Thymus (tissue), 11 donors: ENCODE measurements at regions not wholly inside any gene's neighbourhood (a gene's known extent, or its start where the extent isn't known, plus 50 kb on each side); places are given as distances from the start of the nearest gene placed in this dataset.

ENCODE experiments used
- DNase-seq, 9 donors: peaks; one replicate each; pipeline ENCODE4 v3.0.0-alpha.2; 2013; ENCODE audit warnings: low spot score in 9 of 9, low read depth in 6 of 9, missing footprints in 1 of 9
- H3K27ac ChIP-seq, 2 donors: one replicate each; pipeline ENCODE4 v1.5.1; 2013; ENCODE audit warnings: control low read depth in 1 of 2, low read depth in 1 of 2, low read length in 1 of 2, mild to moderate bottlenecking in 1 of 2, moderate library complexity in 1 of 2
- H3K27me3 ChIP-seq, 2 donors: one replicate each; pipeline ENCODE4 v1.5.1; 2013; ENCODE audit warnings: low read length in 1 of 2; ENCODE audit not compliant: control insufficient read depth in 2 of 2, insufficient read depth in 1 of 2
- H3K36me3 ChIP-seq, 2 donors: one replicate each; pipeline ENCODE4 v1.5.1; 2013; ENCODE audit warnings: low read length in 1 of 2, mild to moderate bottlenecking in 1 of 2, moderate library complexity in 1 of 2; ENCODE audit not compliant: control insufficient read depth in 2 of 2, insufficient read depth in 2 of 2
- H3K4me1 ChIP-seq, 2 donors: one replicate each; pipeline ENCODE4 v1.5.1; 2013; ENCODE audit warnings: low read length in 2 of 2; ENCODE audit not compliant: control insufficient read depth in 2 of 2, insufficient read depth in 2 of 2
- H3K4me3 ChIP-seq, 2 donors: one replicate each; pipeline ENCODE4 v1.5.1; 2013; ENCODE audit warnings: low read length in 2 of 2, control low read depth in 1 of 2, mild to moderate bottlenecking in 1 of 2
- H3K9me3 ChIP-seq, 2 donors: one replicate each; pipeline ENCODE4 v1.5.1; 2013; ENCODE audit warnings: low read length in 1 of 2, mild to moderate bottlenecking in 1 of 2; ENCODE audit not compliant: control insufficient read depth in 2 of 2, insufficient read depth in 1 of 2
- WGBS: extraction: QIAGEN DNeasy Blood & Tissue Kit; methylation state at CpG from one replicate; pipeline ENCODE4 v1.1.7; 2013; 5-methylcytosine and 5-hydroxymethylcytosine counted together
- donor health status: healthy.

DNA sequence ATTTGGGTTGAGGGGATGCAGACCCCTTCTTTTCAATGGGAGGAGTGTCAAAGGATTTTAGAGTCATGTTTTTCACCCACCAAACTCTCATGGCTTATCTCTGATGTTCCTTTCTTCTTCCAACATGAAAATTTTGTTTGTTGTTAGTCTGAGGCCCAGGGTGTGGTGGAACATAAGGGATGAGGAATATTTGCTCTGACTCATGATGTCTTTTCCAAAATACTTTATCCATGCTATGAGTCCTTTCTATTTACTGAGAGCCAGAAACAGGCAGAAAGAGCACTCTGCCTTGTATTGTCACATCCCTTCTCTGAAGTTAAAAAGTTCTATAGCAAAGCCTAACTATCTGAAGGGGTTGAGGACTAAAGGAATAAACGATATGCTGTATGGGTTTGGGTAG is 61.6 kb upstream of the GYPA start:
- 0% methylated on average over 1 of the region's 1 CpG for WGBS
- Histone ChIP-seq H3K4me1 (no peaks in the 10 kb centered on the region), H3K4me3 (no peak overlapping the region), H3K27me3 (no peaks in the 10 kb centered on the region), H3K36me3 (no peaks in the 10 kb centered on the region), H3K9me3 (peaks cover 0 to 1% of the 10 kb centered on the region in 2 donors), H3K27ac (no peak overlapping the region)
- DNase-seq: no peak

DNA sequence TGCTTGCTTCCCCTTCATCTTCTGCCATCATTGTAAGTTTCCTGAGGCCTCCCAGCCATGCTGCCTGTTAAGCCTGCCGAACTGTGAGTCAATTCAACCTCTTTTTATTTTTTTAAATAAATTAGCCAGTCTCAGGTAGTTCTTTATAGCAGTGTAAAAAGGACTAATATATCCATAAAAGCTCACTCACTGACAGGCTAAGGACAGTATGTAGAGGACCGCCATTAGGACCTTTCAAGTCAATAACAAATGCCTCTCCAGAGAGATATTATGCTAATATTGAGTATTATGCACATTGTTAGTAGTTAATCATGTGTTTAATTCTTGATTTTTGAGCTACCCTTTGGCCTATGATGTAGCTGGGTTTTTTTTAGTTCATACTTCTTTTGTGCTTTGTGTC is 62.6 kb upstream of the GYPA start:
- WGBS: 92% methylated on average over 2 of the region's 2 CpGs

DNA sequence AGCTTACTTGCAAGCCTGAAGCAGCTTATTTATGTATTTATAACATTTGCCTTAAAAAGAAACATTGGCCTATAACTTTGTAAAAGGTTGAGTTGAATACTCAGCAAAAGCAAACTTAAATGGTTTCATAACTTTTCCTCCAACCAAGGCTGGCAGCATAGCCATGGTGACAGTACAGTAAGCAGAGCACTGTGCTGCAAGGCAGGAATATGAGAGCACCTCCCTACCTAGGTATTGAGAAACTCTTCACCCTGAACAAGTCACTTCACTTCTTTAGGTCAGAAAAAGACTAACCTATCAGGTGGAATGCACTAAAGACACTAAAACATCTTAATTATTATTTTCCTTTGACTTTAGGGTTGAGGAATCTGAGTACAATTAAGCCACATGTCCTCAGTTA is 63.9 kb upstream of the GYPA start:
- DNase-seq: no peak
- Histone ChIP-seq H3K36me3 (no peaks in the 10 kb centered on the region), H3K4me1 (no peaks in the 10 kb centered on the region), H3K9me3 (no peaks in the 10 kb centered on the region), H3K27ac (no peak overlapping the region), H3K27me3 (no peaks in the 10 kb centered on the region), H3K4me3 (no peak overlapping the region)

More for the DNA sequence above, 62.6 kb upstream of the GYPA start:
- no peak overlapping the region for H3K4me3 ChIP-seq
- H3K9me3 ChIP-seq: no peaks in the 10 kb centered on the region
- no peak overlapping the region for H3K27ac ChIP-seq
- no peaks in the 10 kb centered on the region for H3K27me3 ChIP-seq
- no peaks in the 10 kb centered on the region for H3K36me3 ChIP-seq
- H3K4me1 ChIP-seq: no peaks in the 10 kb centered on the region
- no peak for DNase-seq

DNA sequence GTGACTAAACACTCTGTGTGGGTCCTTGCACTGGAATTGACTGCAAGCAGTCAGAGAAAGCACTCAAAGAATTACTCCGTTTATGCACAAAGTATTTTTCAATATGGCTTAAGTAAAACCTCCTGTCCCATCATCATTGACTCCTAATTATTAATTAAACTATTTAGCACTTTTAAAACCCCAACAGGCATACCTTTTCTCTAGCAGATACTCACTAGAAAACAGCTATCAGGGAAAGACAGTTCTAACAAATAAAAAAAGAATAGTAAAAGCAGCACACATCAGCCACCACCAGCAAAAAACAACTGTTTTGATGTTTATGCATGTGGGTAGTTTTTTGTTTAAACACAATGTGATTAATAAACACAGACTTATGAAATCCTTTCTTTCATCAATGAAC is 66.2 kb upstream of the GYPA start:
- no peaks in the 10 kb centered on the region for H3K36me3 ChIP-seq
- 98% methylated on average over 1 of the region's 1 CpG for WGBS
- no peak overlapping the region for H3K4me3 ChIP-seq
- no peaks in the 10 kb centered on the region for H3K27me3 ChIP-seq
- peaks cover 0 to 1% of the 10 kb centered on the region in 2 donors for H3K9me3 ChIP-seq
- no peaks in the 10 kb centered on the region for H3K4me1 ChIP-seq
- no peak overlapping the region for H3K27ac ChIP-seq
- DNase-seq: no peak

DNA sequence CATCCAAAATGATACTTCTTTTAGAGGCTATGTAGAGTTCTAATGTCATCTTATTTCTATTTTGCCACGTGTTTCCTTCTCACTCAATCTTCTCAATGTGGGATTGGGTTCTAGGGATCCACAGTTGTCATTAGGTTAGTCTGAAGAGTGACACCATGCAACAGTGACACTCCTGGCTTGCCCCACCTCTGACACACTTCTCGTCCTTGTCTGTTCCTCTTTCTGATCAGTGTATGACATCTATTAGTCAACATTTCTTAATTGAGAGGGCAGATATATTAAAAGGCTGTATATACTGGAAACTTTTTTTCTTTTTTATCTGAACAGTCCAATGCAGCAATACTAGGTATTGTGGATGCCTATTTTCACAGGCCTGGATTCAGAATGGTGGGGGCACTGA is 67.6 kb upstream of the GYPA start:
- DNase-seq: no peak
- Histone ChIP-seq H3K4me3 (no peak overlapping the region), H3K9me3 (peaks cover 0 to 1% of the 10 kb centered on the region in 2 donors), H3K36me3 (no peaks in the 10 kb centered on the region), H3K27ac (no peak overlapping the region), H3K27me3 (no peaks in the 10 kb centered on the region), H3K4me1 (no peaks in the 10 kb centered on the region)
- WGBS: 80% methylated on average over 2 of the region's 2 CpGs

DNA sequence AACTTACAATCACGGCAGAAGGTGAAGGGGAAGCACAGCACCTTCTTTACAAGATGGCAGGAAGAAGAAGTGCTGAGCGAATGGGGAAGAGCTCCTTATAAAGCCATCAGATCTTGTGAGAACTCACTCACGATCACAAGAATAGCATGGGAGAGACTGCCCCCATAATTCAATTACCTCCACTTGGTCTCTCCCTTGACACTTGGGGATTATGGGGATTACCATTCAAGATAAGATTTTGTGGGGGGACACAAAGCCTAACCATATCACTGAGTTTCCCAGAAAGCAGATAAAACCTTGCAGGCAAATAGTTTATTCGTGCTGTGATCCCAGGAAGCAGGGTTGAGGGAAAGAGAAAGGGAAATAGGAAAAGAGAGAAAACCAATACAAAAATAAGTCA is 69.0 kb upstream of the GYPA start:
- no peak for DNase-seq
- WGBS: 90% methylated on average over 4 of the region's 4 CpGs
- H3K27me3 ChIP-seq: no peaks in the 10 kb centered on the region
- H3K4me3 ChIP-seq: no peak overlapping the region
- no peaks in the 10 kb centered on the region for H3K4me1 ChIP-seq
- H3K9me3 ChIP-seq: peaks cover 0 to 1% of the 10 kb centered on the region in 2 donors
- H3K36me3 ChIP-seq: no peaks in the 10 kb centered on the region
- H3K27ac ChIP-seq: no peak overlapping the region

DNA sequence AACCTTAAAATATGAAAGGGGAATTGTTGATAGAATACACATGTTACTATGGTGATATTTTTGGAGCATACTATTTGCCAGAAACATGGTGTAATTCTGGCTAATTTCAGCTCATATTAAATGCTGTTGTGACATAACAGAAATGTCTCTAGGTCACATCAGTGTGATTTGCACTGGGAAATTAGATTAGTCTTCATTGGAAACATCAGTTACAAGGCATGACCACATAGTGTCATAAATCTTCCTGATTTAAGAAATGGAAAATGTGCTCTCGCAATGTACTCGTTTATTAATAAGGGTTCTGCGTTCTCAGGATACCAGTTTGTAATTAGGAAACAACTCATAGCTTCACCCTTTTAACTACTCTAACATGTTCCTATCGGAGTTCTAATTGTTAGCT is 72.9 kb upstream of the GYPA start:
- WGBS: 98% methylated on average over 4 of the region's 4 CpGs
- H3K27ac ChIP-seq: no peak overlapping the region

DNA sequence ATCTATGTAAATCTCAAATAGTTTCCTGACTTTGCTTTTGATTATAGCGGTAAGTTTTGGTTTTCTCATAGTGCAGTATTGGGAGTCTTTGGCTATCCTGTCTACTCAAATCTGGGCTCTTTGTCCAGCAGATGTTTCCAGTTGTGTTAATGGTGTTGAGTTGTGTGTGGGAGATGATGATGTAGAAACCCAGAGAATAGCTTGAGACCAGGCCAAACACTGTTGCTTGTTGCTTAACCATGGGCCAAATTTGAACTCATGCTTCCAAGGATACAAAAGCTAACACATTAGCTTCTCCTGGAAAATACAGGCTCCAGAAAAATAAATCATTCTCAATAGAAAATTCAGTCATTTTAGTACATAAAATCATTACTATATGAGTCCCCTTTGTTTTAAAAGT is 82.6 kb upstream of the GYPA start:
- DNase-seq: no peak
- no peaks in the 10 kb centered on the region for H3K4me1 ChIP-seq
- no peaks in the 10 kb centered on the region for H3K9me3 ChIP-seq
- H3K4me3 ChIP-seq: no peak overlapping the region
- H3K27ac ChIP-seq: no peak overlapping the region
- no peaks in the 10 kb centered on the region for H3K27me3 ChIP-seq
- WGBS: 99% methylated on average over 1 of the region's 1 CpG
- no peaks in the 10 kb centered on the region for H3K36me3 ChIP-seq

More for the DNA sequence above, 72.9 kb upstream of the GYPA start:
- no peak for DNase-seq
- Histone ChIP-seq H3K4me1 (no peaks in the 10 kb centered on the region), H3K9me3 (peaks cover 1 to 3% of the 10 kb centered on the region in 2 donors), H3K36me3 (no peaks in the 10 kb centered on the region), H3K4me3 (no peak overlapping the region), H3K27me3 (no peaks in the 10 kb centered on the region)

DNA sequence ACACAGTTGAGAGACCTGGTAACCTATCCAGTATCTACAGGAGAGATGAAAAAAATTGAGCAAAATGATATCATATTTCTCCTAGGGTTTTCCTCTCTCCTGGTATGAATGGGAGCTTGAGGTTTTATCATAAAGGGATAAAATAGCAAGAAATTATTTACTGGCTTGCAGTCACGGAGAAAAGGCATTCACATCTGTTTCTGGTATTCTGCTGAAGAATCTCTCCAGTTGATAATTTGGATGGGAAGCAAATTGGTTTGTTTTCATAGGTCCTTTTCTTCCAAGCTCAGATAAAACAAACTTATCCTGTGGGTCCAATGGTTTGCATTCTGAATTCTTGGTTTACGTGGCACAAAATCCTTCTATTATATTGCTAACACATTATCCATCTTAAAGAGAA is 83.1 kb upstream of the GYPA start:
- Histone ChIP-seq H3K9me3 (no peaks in the 10 kb centered on the region), H3K4me1 (no peaks in the 10 kb centered on the region), H3K4me3 (no peak overlapping the region), H3K27ac (no peak overlapping the region), H3K27me3 (no peaks in the 10 kb centered on the region), H3K36me3 (no peaks in the 10 kb centered on the region)
- no peak for DNase-seq
- 92% methylated on average over 2 of the region's 2 CpGs for WGBS

DNA sequence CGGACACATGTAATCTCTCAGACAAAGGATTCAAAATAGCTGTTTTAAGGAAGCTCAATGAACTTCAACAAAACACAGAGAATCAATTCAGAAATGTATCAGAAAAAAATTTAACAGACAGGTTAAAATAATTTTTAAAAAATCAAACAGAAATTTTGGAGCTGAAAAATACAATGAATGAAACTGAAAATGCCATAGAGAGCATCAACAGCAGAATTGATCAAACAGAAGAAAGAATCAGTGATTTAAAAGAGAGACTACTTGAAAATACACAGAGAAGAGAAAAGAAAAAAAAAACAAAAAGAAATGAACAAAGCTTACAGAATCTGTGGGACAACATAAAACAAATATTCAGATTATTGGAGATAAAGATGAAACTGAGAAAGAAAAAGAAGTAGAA is 118.8 kb upstream of the GYPA start:
- H3K4me1 ChIP-seq: no peaks in the 10 kb centered on the region
- 99% methylated on average over 1 of the region's 1 CpG for whole genome bisulfite sequencing
- no peaks in the 10 kb centered on the region for H3K9me3 ChIP-seq
- no peak overlapping the region for H3K4me3 ChIP-seq
- H3K27ac ChIP-seq: no peak overlapping the region
- DNase-seq: no peak
- no peaks in the 10 kb centered on the region for H3K36me3 ChIP-seq
- H3K27me3 ChIP-seq: no peaks in the 10 kb centered on the region
